OCI-LY7 (cell line): ENCODE measurements at regions not wholly inside any gene's neighbourhood (a gene's known extent, or its start where the extent isn't known, plus 50 kb on each side); places are given as distances from the start of the nearest gene placed in this dataset.

Experiments
- BruUV-seq: library from RNA; stranded (reverse); fragments of 400-500 nt; replicated peaks from 2 replicates; lab custom pipeline; 2021; lab: Mats Ljungman, UMichigan
- CTCF ChIA-PET: fragments of 300-600 bp; sonication (Branson Sonifier 250); formaldehyde crosslinking; loops from one replicate; lab custom pipeline; 2022; ENCODE audit warnings: antibody characterized with exemption; ENCODE audit not compliant: unreplicated experiment; lab: Charles Lee
- POLR2A ChIA-PET: fragments of 300-600 bp; sonication (Branson Sonifier 250); formaldehyde crosslinking; loops from one replicate; lab custom pipeline; 2022; ENCODE audit warnings: antibody characterized with exemption; lab: Charles Lee
- DNase-seq: peaks from one replicate; pipeline ENCODE4 v3.0.0-alpha.2; 2015; ENCODE audit warnings: low spot score
- H2AFZ ChIP-seq: fragments of 200-600 bp; sonication (generic), shearing (Covaris generic); 2 replicates; pipeline ENCODE4 v1.6.1; 2014; ENCODE audit warnings: mild to moderate bottlenecking, antibody characterized with exemption, low read length, moderate library complexity
- H3K27ac ChIP-seq: fragments of 200-600 bp; sonication (generic); 2 replicates; pipeline ENCODE4 v1.5.1; 2014; ENCODE audit warnings: mixed run types, low read depth, mild to moderate bottlenecking, moderate library complexity, low read length, inconsistent platforms; ENCODE audit not compliant: poor library complexity, severe bottlenecking
- H3K36me3 ChIP-seq: fragments of 200-600 bp; sonication (generic); 2 replicates; pipeline ENCODE4 v1.6.1; 2014; ENCODE audit warnings: mild to moderate bottlenecking, antibody characterized with exemption, low read length, moderate library complexity, mixed read lengths; ENCODE audit not compliant: insufficient read depth
- H3K4me1 ChIP-seq: fragments of 200-600 bp; sonication (generic); 2 replicates; pipeline ENCODE4 v1.5.1; 2014; ENCODE audit warnings: mild to moderate bottlenecking, low read length; ENCODE audit not compliant: insufficient read depth, poor library complexity, severe bottlenecking
- H3K4me2 ChIP-seq: fragments of 200-600 bp; sonication (generic); 2 replicates; pipeline ENCODE4 v1.6.1; 2014; ENCODE audit warnings: mild to moderate bottlenecking, low read length
- H3K4me3 ChIP-seq: fragments of 200-600 bp; sonication (generic); 2 replicates; pipeline ENCODE4 v1.5.1; 2014; ENCODE audit warnings: mild to moderate bottlenecking, low read depth, low read length; ENCODE audit not compliant: poor library complexity, severe bottlenecking
- H3K79me2 ChIP-seq: fragments of 200-600 bp; sonication (generic); 2 replicates; pipeline ENCODE4 v1.6.1; 2016; ENCODE audit warnings: low read depth, mild to moderate bottlenecking, low read length, moderate library complexity, mixed read lengths; ENCODE audit not compliant: insufficient read depth
- H3K9me2 ChIP-seq: fragments of 200-600 bp; sonication (generic); 2 replicates; pipeline ENCODE4 v1.6.1; 2016; ENCODE audit warnings: mild to moderate bottlenecking, low read length, mixed read lengths; ENCODE audit not compliant: insufficient read depth
- H3K9me3 ChIP-seq: fragments of 200-600 bp; sonication (generic); 2 replicates; pipeline ENCODE4 v1.6.1; 2014; ENCODE audit warnings: mild to moderate bottlenecking, mixed run types, low read length, mixed read lengths
- H4K20me1 ChIP-seq: fragments of 200-600 bp; sonication (generic); 2 replicates; pipeline ENCODE4 v1.6.1; 2014; ENCODE audit warnings: mild to moderate bottlenecking, antibody characterized with exemption, low read length, moderate library complexity, mixed read lengths; ENCODE audit not compliant: insufficient read depth
- EZH2phosphoT487 ChIP-seq: fragments of 200-600 bp; sonication (generic); IDR thresholded peaks from 2 replicates; pipeline ENCODE4 v1.6.1; 2018; ENCODE audit warnings: low read depth, borderline replicate concordance, mild to moderate bottlenecking, mixed run types, antibody characterized with exemption, low read length, moderate library complexity, mixed read lengths
- intact Hi-C: fragments of 100-400 bp; cut with micrococcal nuclease; formaldehyde crosslinking; loops from one replicate; pipeline ENCODE4 v1.10.0; 2022; ENCODE audit not compliant: unreplicated experiment
- TF ChIP-seq, protein P1 (sequence below): fragments of 200-600 bp; sonication (generic); conservative IDR thresholded peaks from 2 replicates; pipeline ENCODE4 v1.5.1; 2014; ENCODE audit warnings: mild to moderate bottlenecking, antibody characterized with exemption, low read length, moderate library complexity, mixed read lengths

DNA sequence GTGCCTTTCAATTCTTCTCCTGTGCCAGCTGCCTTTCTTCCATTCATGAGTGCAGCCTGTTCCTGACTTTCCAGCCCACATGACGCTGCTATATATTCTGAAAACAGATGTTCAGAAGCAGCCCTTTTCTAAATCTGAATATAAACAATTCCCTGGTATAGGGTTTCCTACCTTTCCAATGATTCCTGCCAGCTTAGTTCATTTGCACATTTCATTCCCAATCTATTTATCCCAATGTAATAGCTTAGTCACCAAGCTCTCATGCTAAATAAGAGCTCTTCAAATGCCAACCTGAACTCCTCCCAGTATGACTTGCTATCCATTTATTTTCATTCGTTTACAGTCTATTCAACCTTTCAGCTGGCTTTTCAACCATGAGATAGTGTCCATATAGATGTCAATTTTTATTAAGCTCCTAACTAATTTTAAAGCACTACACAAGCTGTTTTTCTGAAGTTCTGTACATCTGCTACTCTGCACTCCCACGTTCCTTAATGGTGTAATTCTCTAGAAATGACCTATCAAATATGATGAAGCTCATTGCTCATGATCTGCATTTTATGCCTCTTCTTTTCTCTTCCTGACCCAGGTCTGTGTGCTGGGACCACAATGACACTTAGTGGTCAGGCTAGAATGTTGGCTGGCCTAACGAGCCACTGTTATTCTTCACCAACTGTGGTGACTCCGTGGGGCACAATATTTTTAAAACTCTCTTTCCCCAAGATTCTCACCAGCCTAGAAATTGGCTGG lies 605.0 kb upstream of the TBL1XR1 start:
- no peak overlapping the region for H3K4me2 ChIP-seq
- ChIA-PET CTCF (no interaction called here), POLR2A (interaction anchor here (0.9 to 1.1 kb wide), 2 partner anchors 15 to 91 kb away, joined by 3 read pairs; no protein-coding TSS in a partner anchor)
- H2AFZ ChIP-seq: no peak overlapping the region
- H3K79me2 ChIP-seq: no peaks in the 10 kb centered on the region
- H3K4me3 ChIP-seq: no peak overlapping the region
- no peak for DNase-seq
- no peaks in the 10 kb centered on the region for H3K9me2 ChIP-seq
- no peaks in the 10 kb centered on the region for H4K20me1 ChIP-seq
- no peaks in the 10 kb centered on the region for H3K36me3 ChIP-seq
- intact Hi-C loops: no loop called here
- no TSS peak for BruUV-seq
- H3K4me1 ChIP-seq: no peaks in the 10 kb centered on the region
- H3K27ac ChIP-seq: no peak overlapping the region
- TF ChIP-seq EZH2phosphoT487: no peak
- TF ChIP-seq, protein P1, sequence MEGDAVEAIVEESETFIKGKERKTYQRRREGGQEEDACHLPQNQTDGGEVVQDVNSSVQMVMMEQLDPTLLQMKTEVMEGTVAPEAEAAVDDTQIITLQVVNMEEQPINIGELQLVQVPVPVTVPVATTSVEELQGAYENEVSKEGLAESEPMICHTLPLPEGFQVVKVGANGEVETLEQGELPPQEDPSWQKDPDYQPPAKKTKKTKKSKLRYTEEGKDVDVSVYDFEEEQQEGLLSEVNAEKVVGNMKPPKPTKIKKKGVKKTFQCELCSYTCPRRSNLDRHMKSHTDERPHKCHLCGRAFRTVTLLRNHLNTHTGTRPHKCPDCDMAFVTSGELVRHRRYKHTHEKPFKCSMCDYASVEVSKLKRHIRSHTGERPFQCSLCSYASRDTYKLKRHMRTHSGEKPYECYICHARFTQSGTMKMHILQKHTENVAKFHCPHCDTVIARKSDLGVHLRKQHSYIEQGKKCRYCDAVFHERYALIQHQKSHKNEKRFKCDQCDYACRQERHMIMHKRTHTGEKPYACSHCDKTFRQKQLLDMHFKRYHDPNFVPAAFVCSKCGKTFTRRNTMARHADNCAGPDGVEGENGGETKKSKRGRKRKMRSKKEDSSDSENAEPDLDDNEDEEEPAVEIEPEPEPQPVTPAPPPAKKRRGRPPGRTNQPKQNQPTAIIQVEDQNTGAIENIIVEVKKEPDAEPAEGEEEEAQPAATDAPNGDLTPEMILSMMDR: no peak
- H3K9me3 ChIP-seq: no peaks in the 10 kb centered on the region

DNA sequence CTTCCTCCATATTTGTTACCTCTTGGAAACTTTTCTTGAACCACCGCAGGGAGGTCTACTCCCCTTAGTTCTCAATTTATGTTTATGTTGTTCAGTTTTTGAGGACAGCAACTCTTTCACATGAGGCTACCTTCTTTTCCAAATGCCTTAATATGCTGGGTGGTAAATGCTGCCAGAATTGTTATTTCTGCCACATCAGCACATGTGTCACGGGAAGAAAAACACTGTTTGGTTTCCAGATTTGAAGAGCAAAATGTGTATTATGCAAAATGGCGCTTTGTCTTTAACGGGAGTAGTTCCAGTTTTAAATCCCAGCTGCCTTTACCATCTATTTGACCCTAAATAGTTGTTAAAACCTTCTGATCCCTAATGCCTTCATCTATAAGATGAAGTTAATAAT lies 606.2 kb upstream of the TBL1XR1 start:
- no TSS peak for BruUV-seq
- H3K79me2 ChIP-seq: no peaks in the 10 kb centered on the region
- no peaks in the 10 kb centered on the region for H3K9me2 ChIP-seq
- H3K9me3 ChIP-seq: no peaks in the 10 kb centered on the region
- DNase-seq: no peak
- no peak overlapping the region for H3K4me2 ChIP-seq
- no peak overlapping the region for H2AFZ ChIP-seq
- no peaks in the 10 kb centered on the region for H3K4me1 ChIP-seq
- no peaks in the 10 kb centered on the region for H3K36me3 ChIP-seq
- POLR2A ChIA-PET: no interaction called here
- TF ChIP-seq, protein P1: no peak
- CTCF ChIA-PET: no interaction called here
- intact Hi-C loops: no loop called here
- no peak overlapping the region for H3K4me3 ChIP-seq
- H3K27ac ChIP-seq: no peak overlapping the region
- no peaks in the 10 kb centered on the region for H4K20me1 ChIP-seq

DNA sequence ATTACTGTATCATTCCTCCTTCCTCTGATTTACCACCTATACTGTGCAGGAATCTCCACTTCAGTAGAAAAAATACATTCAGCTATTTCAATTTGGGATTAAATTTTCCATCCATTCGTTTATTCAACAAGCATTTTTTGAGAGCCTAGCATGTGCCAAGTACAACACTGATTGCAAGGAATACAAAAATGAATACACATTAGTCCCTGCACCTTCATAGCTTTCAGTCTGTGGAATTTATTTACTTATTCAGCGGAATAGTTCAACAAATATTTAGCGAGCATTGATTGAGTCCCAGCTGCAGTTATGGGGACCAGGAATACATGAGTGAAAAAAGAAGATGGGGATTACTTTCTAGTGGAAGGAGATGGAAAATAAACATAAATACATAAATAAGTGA lies 606.8 kb upstream of the TBL1XR1 start:
- no peaks in the 10 kb centered on the region for H3K9me2 ChIP-seq
- BruUV-seq: no TSS peak
- intact Hi-C loops: no loop called here
- H3K9me3 ChIP-seq: no peaks in the 10 kb centered on the region
- H4K20me1 ChIP-seq: no peaks in the 10 kb centered on the region
- H3K36me3 ChIP-seq: no peaks in the 10 kb centered on the region
- H3K79me2 ChIP-seq: no peaks in the 10 kb centered on the region
- POLR2A ChIA-PET: no interaction called here
- H3K4me1 ChIP-seq: no peaks in the 10 kb centered on the region
- no peak overlapping the region for H3K27ac ChIP-seq
- DNase-seq: no peak
- no peak for TF ChIP-seq EZH2phosphoT487
- TF ChIP-seq, protein P1: no peak
- no peak overlapping the region for H3K4me2 ChIP-seq
- H3K4me3 ChIP-seq: no peak overlapping the region
- H2AFZ ChIP-seq: no peak overlapping the region
- CTCF ChIA-PET: no interaction called here
